ENCODE measurements at regions not wholly inside any gene's neighbourhood (a gene's known extent, or its start where the extent isn't known, plus 50 kb on each side); places are given as distances from the start of the nearest gene placed in this dataset.

- TF ChIP-seq CTCF (IDR thresholded peaks at IDR 0.05) (no peak), POLR2A (IDR thresholded peaks at IDR 0.05) (no peak)
These were observed 719.3 kb downstream of the NR2F1-AS1 start for GRCh38 chr5:92861531-92862285.
